ENCODE measurements at regions not wholly inside any gene's neighbourhood (a gene's known extent, or its start where the extent isn't known, plus 50 kb on each side); places are given as distances from the start of the nearest gene placed in this dataset.

GRCh38 chr14:100994756-100995330 lies 91.3 kb upstream of the RTL1 start:
- TF ChIP-seq, protein P1, sequence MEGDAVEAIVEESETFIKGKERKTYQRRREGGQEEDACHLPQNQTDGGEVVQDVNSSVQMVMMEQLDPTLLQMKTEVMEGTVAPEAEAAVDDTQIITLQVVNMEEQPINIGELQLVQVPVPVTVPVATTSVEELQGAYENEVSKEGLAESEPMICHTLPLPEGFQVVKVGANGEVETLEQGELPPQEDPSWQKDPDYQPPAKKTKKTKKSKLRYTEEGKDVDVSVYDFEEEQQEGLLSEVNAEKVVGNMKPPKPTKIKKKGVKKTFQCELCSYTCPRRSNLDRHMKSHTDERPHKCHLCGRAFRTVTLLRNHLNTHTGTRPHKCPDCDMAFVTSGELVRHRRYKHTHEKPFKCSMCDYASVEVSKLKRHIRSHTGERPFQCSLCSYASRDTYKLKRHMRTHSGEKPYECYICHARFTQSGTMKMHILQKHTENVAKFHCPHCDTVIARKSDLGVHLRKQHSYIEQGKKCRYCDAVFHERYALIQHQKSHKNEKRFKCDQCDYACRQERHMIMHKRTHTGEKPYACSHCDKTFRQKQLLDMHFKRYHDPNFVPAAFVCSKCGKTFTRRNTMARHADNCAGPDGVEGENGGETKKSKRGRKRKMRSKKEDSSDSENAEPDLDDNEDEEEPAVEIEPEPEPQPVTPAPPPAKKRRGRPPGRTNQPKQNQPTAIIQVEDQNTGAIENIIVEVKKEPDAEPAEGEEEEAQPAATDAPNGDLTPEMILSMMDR (IDR thresholded peaks at IDR 0.05; ENCODE audit: insufficient read depth, low read length, poor library complexity, severe bottlenecking), result no peak
- no peak for TF ChIP-seq EZH2phosphoT487 (conservative IDR thresholded peaks at IDR 0.05; ENCODE audit: low read length)
